MM.1S (cell line): ENCODE measurements at regions not wholly inside any gene's neighbourhood (a gene's known extent, or its start where the extent isn't known, plus 50 kb on each side); places are given as distances from the start of the nearest gene placed in this dataset.

ENCODE experiments used
- CTCF ChIP-seq: fragments of 300-600 bp; sonication (generic); IDR thresholded peaks from 2 replicates; pipeline ENCODE4 v1.5.1; 2016; ENCODE audit warnings: antibody characterized with exemption, low read length, mixed read lengths
- EZH2 ChIP-seq: fragments of 300-600 bp; sonication (generic); optimal IDR thresholded peaks from 2 replicates; pipeline ENCODE3; 2017; ENCODE audit warnings: low read depth, mild to moderate bottlenecking, antibody characterized with exemption, low read length, mixed read lengths
- EZH2phosphoT487 ChIP-seq: fragments of 300-600 bp; sonication (generic); IDR thresholded peaks from 2 replicates; pipeline ENCODE4 v1.6.1; 2018; ENCODE audit warnings: antibody characterized with exemption, low read length

GRCh38 chr6:104404377-104404776, 455.3 kb downstream of the HACE1 start:
- TF ChIP-seq EZH2phosphoT487 (no peak), CTCF (no peak), EZH2 (no peak)
